ENCODE measurements at regions not wholly inside any gene's neighbourhood (a gene's known extent, or its start where the extent isn't known, plus 50 kb on each side); places are given as distances from the start of the nearest gene placed in this dataset.
"Not testable (repeated sequence)": the region's sequence is repeated elsewhere in the genome, so short reads cannot be mapped to it uniquely, and the experiment has no call there.

DNA sequence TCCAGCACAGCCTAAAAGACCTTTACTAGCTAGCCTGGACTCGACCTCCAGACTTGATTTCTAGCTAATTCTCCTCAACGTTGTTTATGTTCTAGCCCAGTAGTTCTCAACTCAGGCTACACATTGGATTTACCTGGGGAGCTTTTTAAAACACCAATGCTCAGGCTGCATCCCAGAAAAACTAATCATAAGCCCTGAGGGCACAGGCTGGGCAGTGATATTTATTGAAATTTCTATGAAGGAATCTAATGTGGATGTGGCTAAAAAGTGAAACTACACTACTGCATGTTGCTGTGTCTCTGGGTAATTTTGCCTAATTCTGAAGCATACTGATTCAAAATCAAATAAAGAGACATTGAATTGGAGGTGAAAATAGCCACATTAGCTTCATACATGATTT is 479.4 kb downstream of the KCNT2 start:
- DNase-seq, result no peak
- no peak overlapping the region for H3K27ac Mint-ChIP-seq
- H3K9me3 Mint-ChIP-seq, result no peaks in the 10 kb centered on the region
- H3K36me3 Mint-ChIP-seq (ENCODE audit: low read depth), result no peaks in the 10 kb centered on the region
- intact Hi-C loops (cut with micrococcal nuclease), result no loop called here
- H3K27me3 Mint-ChIP-seq (ENCODE audit: low read depth), result no peaks in the 10 kb centered on the region
- H3K4me1 Mint-ChIP-seq (ENCODE audit: low read depth), result no peaks in the 10 kb centered on the region
- H3K4me3 Mint-ChIP-seq, result no peak overlapping the region
- CTCF ChIA-PET, result no interaction called here

DNA sequence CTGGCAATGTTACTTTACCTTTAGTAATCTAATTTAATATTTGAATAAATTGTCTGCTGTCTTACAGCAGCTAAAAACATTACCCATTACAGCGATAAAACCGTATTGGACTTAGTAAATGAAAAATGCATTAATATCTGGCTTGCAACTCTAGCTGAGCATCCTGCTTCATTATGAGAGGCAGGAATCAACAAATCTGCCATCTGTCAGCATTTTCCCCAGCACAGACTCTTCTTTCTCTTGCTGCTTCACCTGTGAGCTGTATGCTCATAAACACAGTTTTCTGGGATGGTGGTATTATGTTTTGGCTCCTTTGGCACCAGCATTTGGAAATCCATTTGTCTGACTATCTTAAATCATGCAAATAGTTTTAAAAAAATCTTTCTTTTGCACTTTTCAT is 487.1 kb downstream of the KCNT2 start:
- intact Hi-C loops (cut with micrococcal nuclease), result no loop called here
- Mint-ChIP-seq H3K27me3 (ENCODE audit: low read depth) (no peaks in the 10 kb centered on the region), H3K4me3 (no peak overlapping the region), H3K4me1 (ENCODE audit: low read depth) (no peaks in the 10 kb centered on the region), H3K27ac (no peak overlapping the region), H3K36me3 (ENCODE audit: low read depth) (no peaks in the 10 kb centered on the region), H3K9me3 (no peaks in the 10 kb centered on the region)
- DNase-seq, result no peak
- CTCF ChIA-PET, result no interaction called here

DNA sequence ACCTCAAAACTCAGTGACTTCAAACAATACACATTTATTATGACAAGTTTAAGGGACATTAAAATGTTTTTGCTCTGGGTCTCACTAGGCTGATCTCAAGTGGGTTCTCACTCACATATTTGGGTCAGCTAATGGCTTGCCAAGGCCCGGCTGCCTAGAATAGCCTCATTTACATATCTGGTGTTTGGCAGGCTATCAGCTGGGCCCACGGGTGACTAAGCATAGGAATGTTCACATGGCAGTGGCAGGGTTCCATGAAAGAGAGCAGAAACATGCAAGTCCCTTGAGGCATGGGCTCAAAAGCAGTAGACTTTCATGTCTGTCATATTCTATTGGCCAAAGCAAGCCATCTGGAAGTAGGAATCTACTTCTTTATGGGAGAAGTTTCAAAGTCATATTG is 492.6 kb downstream of the KCNT2 start:
- Mint-ChIP-seq H3K4me1 (ENCODE audit: low read depth) (no peaks in the 10 kb centered on the region), H3K27ac (no peak overlapping the region), H3K27me3 (ENCODE audit: low read depth) (no peaks in the 10 kb centered on the region), H3K36me3 (ENCODE audit: low read depth) (no peaks in the 10 kb centered on the region), H3K9me3 (peaks cover 5% of the 10 kb centered on the region), H3K4me3 (no peak overlapping the region)
- intact Hi-C loops (cut with micrococcal nuclease), result no loop called here
- no peak for DNase-seq
- CTCF ChIA-PET, result no interaction called here

DNA sequence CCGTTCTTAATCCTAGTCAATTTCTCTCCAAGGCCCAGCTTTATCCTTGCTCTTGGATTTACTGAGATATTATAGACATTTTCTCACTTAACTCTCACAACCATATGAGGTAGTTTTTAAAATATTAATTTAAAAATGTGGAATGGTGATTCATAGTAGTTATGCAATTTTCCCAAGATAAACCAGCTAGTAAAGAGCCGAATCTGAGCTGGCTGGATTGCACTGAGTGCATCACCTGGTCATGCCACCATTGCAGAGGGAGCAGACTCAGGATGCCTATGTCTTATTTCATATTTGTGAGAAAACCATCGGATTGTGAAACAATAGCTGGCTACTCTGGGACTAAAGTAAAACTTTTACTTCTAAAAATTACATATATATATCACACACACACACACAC is 494.0 kb downstream of the KCNT2 start:
- Mint-ChIP-seq H3K27ac (no peak overlapping the region), H3K4me3 (no peak overlapping the region), H3K36me3 (ENCODE audit: low read depth) (no peaks in the 10 kb centered on the region), H3K9me3 (peaks cover 12% of the 10 kb centered on the region), H3K27me3 (ENCODE audit: low read depth) (no peaks in the 10 kb centered on the region), H3K4me1 (ENCODE audit: low read depth) (no peaks in the 10 kb centered on the region)
- intact Hi-C loops (cut with micrococcal nuclease), result no loop called here
- CTCF ChIA-PET, result no interaction called here
- no peak for DNase-seq

DNA sequence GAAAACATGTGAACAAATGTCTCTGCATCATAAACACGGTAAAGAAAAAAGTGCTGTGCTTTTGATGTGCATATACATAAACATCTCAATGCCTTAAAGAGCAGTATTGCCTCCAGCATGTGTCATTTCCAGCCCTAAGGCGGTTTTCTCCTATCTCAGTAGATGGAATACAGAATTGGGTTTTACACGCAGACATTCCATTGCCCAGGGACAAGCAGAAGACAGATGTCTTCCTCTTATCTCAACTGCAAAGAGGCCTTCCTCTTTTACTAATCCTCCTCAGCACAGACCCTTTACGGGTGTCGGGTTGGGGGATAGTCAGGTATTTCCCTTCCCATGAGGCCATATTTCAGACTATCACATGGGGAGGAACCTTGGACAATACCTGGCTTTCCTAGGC is 499.2 kb downstream of the KCNT2 start:
- H3K36me3 Mint-ChIP-seq (ENCODE audit: low read depth); DNase-seq; CTCF ChIA-PET; H3K27ac Mint-ChIP-seq; H3K27me3 Mint-ChIP-seq (ENCODE audit: low read depth); H3K4me1 Mint-ChIP-seq (ENCODE audit: low read depth); H3K4me3 Mint-ChIP-seq; intact Hi-C loops (cut with micrococcal nuclease): not testable (repeated sequence)
- H3K9me3 Mint-ChIP-seq, result peaks cover 12% of the 10 kb centered on the region

DNA sequence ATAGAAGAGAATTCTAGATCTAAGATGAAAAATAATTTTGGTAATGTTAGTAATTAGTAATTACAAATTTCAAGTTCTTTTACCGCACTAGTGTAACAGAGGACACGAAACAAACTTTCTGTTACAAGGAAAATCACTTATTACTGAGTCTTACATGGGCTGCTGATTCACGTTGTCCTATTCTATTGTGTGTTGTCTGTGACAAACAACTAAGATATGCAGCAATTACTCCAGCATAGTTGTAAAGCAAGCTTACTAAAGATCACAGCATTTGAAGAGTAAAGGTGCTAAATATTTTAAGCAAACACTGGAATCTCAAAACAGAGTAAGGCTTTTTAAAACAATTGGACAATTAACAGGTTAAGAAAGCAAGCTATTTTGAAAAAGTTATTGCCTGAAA is 502.3 kb downstream of the KCNT2 start:
- Mint-ChIP-seq H3K27me3 (ENCODE audit: low read depth) (no peaks in the 10 kb centered on the region), H3K4me3 (no peak overlapping the region), H3K36me3 (ENCODE audit: low read depth) (no peaks in the 10 kb centered on the region), H3K9me3 (peaks cover 21% of the 10 kb centered on the region), H3K4me1 (ENCODE audit: low read depth) (no peaks in the 10 kb centered on the region), H3K27ac (no peak overlapping the region)
- intact Hi-C loops (cut with micrococcal nuclease), result no loop called here
- DNase-seq, result no peak
- CTCF ChIA-PET, result no interaction called here

DNA sequence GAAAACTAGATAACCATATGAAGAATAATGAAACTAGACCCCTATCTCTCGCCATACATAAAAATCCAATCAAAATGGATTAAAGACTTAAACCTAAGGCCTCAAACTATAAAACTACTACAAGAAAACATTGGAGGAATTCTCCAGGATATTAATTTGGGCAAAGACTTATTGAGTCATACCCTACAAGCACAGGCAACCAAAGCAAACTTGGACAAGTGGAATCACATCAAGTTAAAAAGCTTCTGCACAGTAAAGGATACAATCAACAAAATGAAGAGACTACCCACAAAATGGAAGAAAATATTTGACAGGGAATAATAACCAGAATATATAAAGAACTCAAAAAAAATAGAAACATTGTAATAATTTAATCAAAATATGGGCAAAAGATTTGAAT is 505.4 kb downstream of the KCNT2 start:
- CTCF ChIA-PET, result no interaction called here
- intact Hi-C loops (cut with micrococcal nuclease), result no loop called here
- Mint-ChIP-seq H3K9me3 (peaks cover 15% of the 10 kb centered on the region), H3K36me3 (ENCODE audit: low read depth) (no peaks in the 10 kb centered on the region), H3K4me1 (ENCODE audit: low read depth) (no peaks in the 10 kb centered on the region), H3K27me3 (ENCODE audit: low read depth) (no peaks in the 10 kb centered on the region), H3K27ac (no peak overlapping the region), H3K4me3 (no peak overlapping the region)
- DNase-seq, result no peak

DNA sequence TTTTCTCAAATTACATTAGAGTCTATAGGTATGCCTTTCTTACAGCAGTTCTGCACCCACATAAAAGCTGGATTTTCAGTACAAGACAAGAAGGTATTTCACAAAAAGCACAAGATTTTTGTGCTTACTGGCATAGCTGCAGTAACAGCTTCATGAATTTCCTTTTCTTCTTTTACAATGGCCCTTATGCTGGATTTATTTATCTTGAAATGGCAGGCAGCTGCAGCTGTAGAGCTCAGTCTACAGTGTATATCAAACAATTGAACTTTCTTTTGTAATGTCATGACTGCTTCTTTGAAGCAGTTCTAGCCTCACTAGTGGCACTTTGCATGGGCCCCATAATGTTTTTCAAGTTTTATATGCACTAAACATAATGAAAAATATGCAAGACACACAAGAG is 510.2 kb downstream of the KCNT2 start:
- intact Hi-C loops (cut with micrococcal nuclease), result no loop called here
- H3K4me3 Mint-ChIP-seq, result no peak overlapping the region
- H3K36me3 Mint-ChIP-seq (ENCODE audit: low read depth), result no peaks in the 10 kb centered on the region
- H3K4me1 Mint-ChIP-seq (ENCODE audit: low read depth), result no peaks in the 10 kb centered on the region
- no peak overlapping the region for H3K27ac Mint-ChIP-seq
- peaks cover 15% of the 10 kb centered on the region for H3K9me3 Mint-ChIP-seq
- no peak for DNase-seq
- CTCF ChIA-PET, result no interaction called here
- H3K27me3 Mint-ChIP-seq (ENCODE audit: low read depth), result no peaks in the 10 kb centered on the region

DNA sequence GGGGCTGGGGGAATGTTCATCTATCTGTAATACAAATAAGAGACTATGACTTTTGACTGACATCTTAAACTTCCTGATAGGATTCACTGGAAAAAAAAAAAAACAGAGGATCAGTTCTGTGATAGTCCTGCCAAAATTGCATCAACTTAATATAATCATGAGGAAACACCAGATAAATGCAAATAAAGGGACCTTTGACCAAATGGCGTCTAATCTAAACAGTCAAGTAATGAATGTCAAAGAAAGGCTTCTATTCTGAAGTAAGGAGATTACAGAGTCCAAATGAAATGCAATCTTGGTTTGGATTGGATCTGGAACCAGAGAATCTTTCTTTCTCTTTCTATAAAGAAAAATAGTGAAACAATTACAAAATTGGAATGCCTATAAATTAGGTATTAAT is 513.4 kb downstream of the KCNT2 start:
- Mint-ChIP-seq H3K9me3 (no peaks in the 10 kb centered on the region), H3K36me3 (ENCODE audit: low read depth) (no peaks in the 10 kb centered on the region), H3K4me1 (ENCODE audit: low read depth) (no peaks in the 10 kb centered on the region), H3K27ac (no peak overlapping the region), H3K4me3 (no peak overlapping the region), H3K27me3 (ENCODE audit: low read depth) (no peaks in the 10 kb centered on the region)
- intact Hi-C loops (cut with micrococcal nuclease), result no loop called here
- CTCF ChIA-PET, result no interaction called here
- DNase-seq, result no peak

DNA sequence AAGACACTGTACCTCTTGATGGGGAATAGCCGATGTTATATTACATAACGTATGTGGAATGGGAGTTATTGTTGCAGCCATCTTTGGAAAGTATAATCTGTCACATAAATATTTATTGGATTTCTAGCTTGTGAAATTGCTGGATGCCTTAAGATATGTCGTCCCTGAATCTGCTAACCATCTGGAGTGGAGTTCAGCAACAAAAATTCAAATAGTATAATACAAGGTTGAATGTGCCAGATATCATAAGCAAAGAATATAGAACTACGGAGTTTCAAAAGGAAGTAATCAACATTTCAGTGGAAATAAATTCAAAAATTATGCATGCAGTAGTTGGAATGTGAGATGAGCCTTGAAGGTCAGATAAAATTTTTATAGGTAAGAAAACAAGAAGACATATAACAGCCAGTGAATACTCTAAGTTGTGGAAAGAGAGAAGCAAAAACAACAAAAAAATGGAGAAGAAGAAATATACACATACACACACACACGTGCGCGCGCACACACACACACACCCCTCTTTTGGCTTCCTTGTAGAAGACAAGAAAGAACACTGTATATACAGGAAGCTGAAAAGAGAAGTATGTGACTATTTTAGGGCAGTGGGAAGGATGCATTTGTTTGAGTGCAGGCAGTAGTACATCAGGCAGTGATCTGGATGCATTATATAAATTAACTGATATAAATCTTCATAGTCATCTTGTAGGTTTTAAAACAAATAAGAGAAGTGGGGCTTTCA is 516.7 kb downstream of the KCNT2 start:
- Mint-ChIP-seq H3K27ac (no peak overlapping the region), H3K36me3 (ENCODE audit: low read depth) (no peaks in the 10 kb centered on the region), H3K4me1 (ENCODE audit: low read depth) (no peaks in the 10 kb centered on the region), H3K4me3 (no peak overlapping the region), H3K27me3 (ENCODE audit: low read depth) (no peaks in the 10 kb centered on the region), H3K9me3 (no peaks in the 10 kb centered on the region)
- intact Hi-C loops (cut with micrococcal nuclease), result no loop called here
- CTCF ChIA-PET, result no interaction called here
- no peak for DNase-seq

DNA sequence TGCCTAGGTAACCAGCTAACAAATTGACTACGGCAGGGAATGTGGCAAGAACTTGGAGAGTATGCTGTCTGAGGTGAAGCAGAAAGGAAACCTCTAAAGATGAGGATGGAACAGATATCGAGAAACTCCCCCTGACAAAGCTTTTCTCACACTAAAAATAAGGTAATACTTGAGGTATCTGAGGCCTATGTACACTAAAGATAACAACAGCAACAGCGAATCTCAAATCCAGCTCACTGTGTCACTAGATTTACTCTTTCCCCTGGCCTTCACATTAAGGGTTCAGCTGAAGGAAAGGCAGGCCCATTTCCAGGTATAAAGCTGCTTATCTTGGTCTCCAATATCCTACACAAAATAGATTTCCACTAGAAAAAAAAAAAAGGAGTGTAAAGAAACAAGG is 518.0 kb downstream of the KCNT2 start:
- DNase-seq, result no peak
- no peaks in the 10 kb centered on the region for H3K9me3 Mint-ChIP-seq
- H3K36me3 Mint-ChIP-seq (ENCODE audit: low read depth), result no peaks in the 10 kb centered on the region
- no peaks in the 10 kb centered on the region for H3K4me1 Mint-ChIP-seq (ENCODE audit: low read depth)
- no peaks in the 10 kb centered on the region for H3K27me3 Mint-ChIP-seq (ENCODE audit: low read depth)
- H3K27ac Mint-ChIP-seq, result no peak overlapping the region
- no peak overlapping the region for H3K4me3 Mint-ChIP-seq
- intact Hi-C loops (cut with micrococcal nuclease), result no loop called here
- CTCF ChIA-PET, result interaction anchor here (0.5 kb wide), 1 partner anchor 238 kb away, joined by 3 read pairs; no protein-coding TSS in a partner anchor

DNA sequence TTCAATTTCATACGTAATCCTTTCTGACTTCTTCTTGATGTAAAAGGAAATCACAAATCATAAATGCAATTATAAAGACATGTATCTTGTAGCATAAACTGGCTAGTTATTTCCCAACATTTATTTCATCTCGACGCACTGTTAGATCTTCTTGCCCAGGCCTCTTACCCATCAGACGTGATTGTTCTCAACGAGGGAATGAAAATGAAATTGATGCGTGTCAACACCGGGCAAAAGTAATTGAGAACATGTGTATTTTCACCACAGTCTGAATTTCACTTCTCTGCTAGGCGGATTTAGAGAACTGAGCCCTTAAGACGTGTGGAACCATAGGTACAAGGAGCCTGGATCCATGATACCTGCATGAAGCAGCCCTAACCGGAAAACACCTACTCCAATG is 519.7 kb downstream of the KCNT2 start:
- H3K9me3 Mint-ChIP-seq, result no peaks in the 10 kb centered on the region
- no peak overlapping the region for H3K4me3 Mint-ChIP-seq
- H3K4me1 Mint-ChIP-seq (ENCODE audit: low read depth), result no peaks in the 10 kb centered on the region
- CTCF ChIA-PET, result interaction anchor here (0.5 kb wide), 1 partner anchor 321 kb away, joined by 3 read pairs; no protein-coding TSS in a partner anchor
- no peaks in the 10 kb centered on the region for H3K36me3 Mint-ChIP-seq (ENCODE audit: low read depth)
- DNase-seq, result no peak
- H3K27me3 Mint-ChIP-seq (ENCODE audit: low read depth), result no peaks in the 10 kb centered on the region
- intact Hi-C loops (cut with micrococcal nuclease), result no loop called here
- no peak overlapping the region for H3K27ac Mint-ChIP-seq

DNA sequence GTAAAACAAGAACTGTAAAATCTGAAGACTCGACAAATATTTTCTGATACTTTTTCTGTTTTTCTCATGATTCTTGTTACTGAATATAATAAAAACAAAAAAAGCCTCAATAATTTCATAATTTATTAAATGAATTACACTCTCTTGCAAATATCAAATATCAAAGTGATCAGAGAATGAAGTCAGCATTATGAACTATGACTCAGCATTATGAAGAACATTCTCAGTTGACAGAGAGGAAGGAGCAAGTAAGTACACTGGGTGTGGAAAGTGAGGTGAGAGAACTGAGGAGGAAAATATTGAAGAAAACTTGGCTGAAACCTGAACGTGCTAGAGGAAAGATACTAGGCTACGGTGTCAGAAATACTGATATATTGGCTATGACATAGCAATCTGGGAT is 529.5 kb downstream of the KCNT2 start:
- no peak overlapping the region for H3K27ac Mint-ChIP-seq

More for the DNA sequence above, 529.5 kb downstream of the KCNT2 start:
- Mint-ChIP-seq H3K9me3 (peaks cover 2% of the 10 kb centered on the region), H3K36me3 (ENCODE audit: low read depth) (no peaks in the 10 kb centered on the region), H3K27me3 (ENCODE audit: low read depth) (no peaks in the 10 kb centered on the region), H3K4me3 (no peak overlapping the region), H3K4me1 (ENCODE audit: low read depth) (no peaks in the 10 kb centered on the region)
- CTCF ChIA-PET, result no interaction called here
- intact Hi-C loops (cut with micrococcal nuclease), result no loop called here
- no peak for DNase-seq
